ENCODE measurements at regions not wholly inside any gene's neighbourhood (a gene's known extent, or its start where the extent isn't known, plus 50 kb on each side); places are given as distances from the start of the nearest gene placed in this dataset.
A peak's percentile ranks its signal among the peaks of the same experiment; 100 is the strongest.

DNA sequence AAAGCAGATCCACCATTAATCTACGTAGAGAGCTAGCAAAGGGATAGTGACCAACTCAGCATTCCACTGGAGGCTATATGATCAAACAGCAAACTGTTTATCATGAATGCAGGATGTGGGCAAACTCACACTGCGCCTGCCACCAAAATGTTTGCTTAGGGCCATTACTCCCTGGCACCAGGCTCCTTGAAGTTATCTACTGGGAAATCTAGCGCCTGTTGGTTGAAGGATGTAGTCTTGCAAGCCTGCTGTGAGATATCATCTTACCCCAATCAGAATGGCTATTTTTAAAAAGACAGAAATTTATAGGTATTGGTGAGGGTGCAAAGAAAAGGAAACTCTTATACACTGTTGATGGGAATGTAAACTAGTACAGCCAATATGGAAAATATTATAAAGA lies 332.5 kb upstream of the RPS23 start:
- no peak for DNase-seq (ENCODE audit: low read depth)
- TF ChIP-seq, protein P1, sequence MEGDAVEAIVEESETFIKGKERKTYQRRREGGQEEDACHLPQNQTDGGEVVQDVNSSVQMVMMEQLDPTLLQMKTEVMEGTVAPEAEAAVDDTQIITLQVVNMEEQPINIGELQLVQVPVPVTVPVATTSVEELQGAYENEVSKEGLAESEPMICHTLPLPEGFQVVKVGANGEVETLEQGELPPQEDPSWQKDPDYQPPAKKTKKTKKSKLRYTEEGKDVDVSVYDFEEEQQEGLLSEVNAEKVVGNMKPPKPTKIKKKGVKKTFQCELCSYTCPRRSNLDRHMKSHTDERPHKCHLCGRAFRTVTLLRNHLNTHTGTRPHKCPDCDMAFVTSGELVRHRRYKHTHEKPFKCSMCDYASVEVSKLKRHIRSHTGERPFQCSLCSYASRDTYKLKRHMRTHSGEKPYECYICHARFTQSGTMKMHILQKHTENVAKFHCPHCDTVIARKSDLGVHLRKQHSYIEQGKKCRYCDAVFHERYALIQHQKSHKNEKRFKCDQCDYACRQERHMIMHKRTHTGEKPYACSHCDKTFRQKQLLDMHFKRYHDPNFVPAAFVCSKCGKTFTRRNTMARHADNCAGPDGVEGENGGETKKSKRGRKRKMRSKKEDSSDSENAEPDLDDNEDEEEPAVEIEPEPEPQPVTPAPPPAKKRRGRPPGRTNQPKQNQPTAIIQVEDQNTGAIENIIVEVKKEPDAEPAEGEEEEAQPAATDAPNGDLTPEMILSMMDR (IDR thresholded peaks at IDR 0.05; ENCODE audit: low read length, missing control alignments) = no peak
- no peak overlapping the region for H3K4me3 ChIP-seq (replicated peaks; ENCODE audit: low read depth, low read length)

DNA sequence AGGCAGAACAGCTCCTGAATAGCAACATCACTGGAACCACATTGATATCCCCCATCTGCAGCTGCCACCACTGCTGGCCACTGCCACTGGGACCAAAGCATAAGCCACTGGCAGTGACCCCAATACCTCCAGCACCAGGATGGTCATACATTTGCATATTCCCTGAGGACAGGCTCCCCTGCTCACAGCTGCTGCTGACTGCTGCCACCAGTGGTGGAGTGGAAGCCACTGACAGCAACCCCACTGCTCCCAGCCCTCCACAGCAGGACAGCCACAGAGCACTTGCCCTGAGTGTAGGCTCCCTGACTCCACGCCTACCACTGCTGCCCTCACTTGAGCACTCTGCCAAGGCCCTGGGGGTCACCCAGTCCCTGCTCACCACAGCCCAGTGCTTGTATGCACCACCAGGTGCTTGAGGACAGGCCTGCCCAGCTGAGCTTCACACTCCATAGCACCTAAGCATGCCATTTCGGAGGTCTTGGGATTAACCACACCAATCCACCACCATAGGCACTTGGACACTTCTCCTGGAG lies 327.4 kb upstream of the RPS23 start:
- TF ChIP-seq, protein P1 (IDR thresholded peaks at IDR 0.05; ENCODE audit: low read length, missing control alignments) = no peak
- DNase-seq (ENCODE audit: low read depth) = no peak
- H3K4me3 ChIP-seq (replicated peaks; ENCODE audit: low read depth, low read length) = no peak overlapping the region

DNA sequence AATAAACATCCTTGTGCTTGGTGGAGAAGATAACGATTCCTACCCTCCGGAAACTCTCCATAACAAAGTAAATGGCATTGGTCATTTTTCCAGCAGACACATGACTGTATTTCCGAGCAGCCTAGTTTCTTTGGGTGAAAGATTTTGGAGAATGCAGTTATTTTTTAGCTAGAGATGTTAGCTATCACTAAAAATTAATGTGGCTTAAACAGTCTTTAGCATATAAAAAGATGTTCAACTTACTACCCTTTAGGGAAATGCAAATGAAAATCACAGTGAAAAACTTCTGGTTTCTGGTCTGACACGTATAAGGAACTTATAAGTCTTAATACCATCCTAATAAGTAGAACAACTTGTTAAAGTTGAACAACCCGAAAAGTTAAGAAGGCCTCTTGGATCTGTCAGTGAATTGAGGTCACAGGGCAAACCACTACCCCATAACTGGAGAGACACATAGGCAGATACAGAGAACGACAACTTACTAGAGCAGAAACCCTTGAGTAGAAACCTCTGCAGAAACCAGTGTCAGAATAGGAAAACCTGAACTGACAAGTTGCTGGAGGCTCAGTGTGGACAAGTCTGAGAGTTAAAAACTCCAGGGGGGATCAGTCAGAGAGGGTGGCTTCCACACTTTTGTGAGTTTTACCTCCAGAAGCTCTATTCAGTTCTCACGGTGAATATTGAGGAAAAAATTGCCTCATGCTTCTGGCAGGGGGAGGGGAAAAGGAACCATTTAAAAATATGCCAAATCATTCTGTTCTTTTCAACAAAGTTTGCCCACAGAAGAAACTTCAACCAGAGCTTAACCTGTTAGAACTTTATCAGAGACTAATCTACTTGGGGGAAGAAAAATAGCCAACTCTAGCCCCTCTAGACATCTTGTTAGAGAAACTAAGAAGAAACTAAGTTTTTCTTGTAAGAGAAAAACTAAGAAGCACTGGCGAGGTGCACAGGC lies 325.2 kb upstream of the RPS23 start:
- no peak for DNase-seq (ENCODE audit: low read depth)
- H3K4me3 ChIP-seq (replicated peaks; ENCODE audit: low read depth, low read length) = no peak overlapping the region
- TF ChIP-seq, protein P1 (IDR thresholded peaks at IDR 0.05; ENCODE audit: low read length, missing control alignments) = no peak

DNA sequence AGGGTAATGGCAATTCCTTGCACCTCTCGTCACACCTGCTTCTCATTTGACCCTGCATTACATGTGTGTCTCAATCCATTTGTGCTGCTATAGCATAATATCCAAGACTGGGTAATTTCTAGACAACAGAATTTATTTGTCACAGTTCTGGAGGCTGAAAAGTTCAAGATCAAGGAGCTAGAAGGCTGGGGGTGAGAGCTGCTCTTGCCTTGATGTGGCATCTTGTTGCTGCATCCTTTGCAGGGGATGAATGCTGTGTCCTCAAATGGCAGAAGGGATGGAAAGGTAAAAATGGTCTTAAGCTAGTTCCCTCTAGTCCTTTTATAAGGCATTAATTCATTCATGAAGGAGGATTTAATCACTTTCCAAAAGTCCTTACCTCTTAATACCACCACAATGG lies 323.7 kb upstream of the RPS23 start:
- no peak for DNase-seq (ENCODE audit: low read depth)
- no peak overlapping the region for H3K4me3 ChIP-seq (replicated peaks; ENCODE audit: low read depth, low read length)
- TF ChIP-seq, protein P1 (IDR thresholded peaks at IDR 0.05; ENCODE audit: low read length, missing control alignments) = no peak

DNA sequence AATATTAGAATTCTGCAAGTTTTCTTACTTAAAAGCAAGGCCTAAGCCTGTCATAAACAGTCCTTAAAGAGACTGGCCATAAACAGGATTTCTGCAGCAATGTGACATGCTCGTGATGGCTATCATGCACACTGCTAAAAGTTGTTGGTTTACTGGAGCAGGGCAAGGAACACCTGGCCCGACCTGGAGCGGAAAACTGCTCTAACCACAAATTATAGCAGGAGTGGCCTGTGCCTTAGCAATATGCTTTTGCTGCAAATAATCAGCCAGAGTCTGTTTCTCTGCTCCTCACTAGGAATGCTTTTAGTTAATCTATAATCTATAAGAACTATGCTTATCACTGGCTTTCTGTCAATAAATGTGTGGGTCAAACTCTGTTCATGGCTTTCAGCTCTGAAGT lies 322.9 kb upstream of the RPS23 start:
- no peak for DNase-seq (ENCODE audit: low read depth)
- no peak overlapping the region for H3K4me3 ChIP-seq (replicated peaks; ENCODE audit: low read depth, low read length)
- TF ChIP-seq, protein P1 (IDR thresholded peaks at IDR 0.05; ENCODE audit: low read length, missing control alignments) = no peak

DNA sequence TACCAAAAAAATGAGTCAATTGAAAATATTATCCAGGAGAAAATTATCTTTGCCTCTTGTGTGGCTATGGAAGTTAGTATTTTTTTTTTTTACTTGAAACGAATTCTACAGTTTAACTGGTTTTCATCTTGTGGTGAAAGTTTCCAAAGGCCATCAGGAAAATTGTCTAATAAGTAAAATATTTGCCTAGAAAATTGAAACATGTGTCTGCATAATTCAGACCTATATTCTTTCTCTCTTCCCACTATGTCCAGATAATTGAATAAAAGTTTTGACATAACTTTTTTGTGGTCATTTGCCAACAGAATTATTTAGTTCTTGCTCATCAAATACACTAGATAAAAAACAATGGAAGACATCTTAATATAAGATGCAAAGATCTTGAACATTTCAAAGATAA lies 321.5 kb upstream of the RPS23 start:
- DNase-seq (ENCODE audit: low read depth) = peak; percentile 22
- TF ChIP-seq, protein P1 (IDR thresholded peaks at IDR 0.05; ENCODE audit: low read length, missing control alignments) = no peak
- H3K4me3 ChIP-seq (replicated peaks; ENCODE audit: low read depth, low read length) = no peak overlapping the region
